Heart right ventricle (tissue), 16 donors: ENCODE measurements at regions not wholly inside any gene's neighbourhood (a gene's known extent, or its start where the extent isn't known, plus 50 kb on each side); places are given as distances from the start of the nearest gene placed in this dataset.
A peak's percentile ranks its signal among the peaks of the same experiment; 100 is the strongest.
"Not testable (repeated sequence)": the region's sequence is repeated elsewhere in the genome, so short reads cannot be mapped to it uniquely, and the experiment has no call there.

ENCODE experiments used
- ATAC-seq, 8 donors: fragments of 200-7000 bp; cut with Tn5 transposase; one replicate each; pipeline ENCODE4 v1.9.1; 2020; ENCODE audit warnings: mild to moderate bottlenecking in 8 of 8, moderate library complexity in 8 of 8, moderate number of reproducible peaks in 1 of 8
- DNase-seq, 2 donors: peaks; one replicate each; pipeline ENCODE4 v3.0.0-alpha.2; 2020
- H3K27ac ChIP-seq, 10 donors: fragments of 200-600 bp; sonication (generic) in 2 of 10; one replicate each; pipeline versions ENCODE4 v1.5.0 to v1.8.0; 2020 to 2022; ENCODE audit warnings: mild to moderate bottlenecking in 3 of 10
- H3K27me3 ChIP-seq, 7 donors: fragments of 200-600 bp; one replicate each; pipeline ENCODE4 v1.8.0; 2021 to 2022; ENCODE audit warnings: mild to moderate bottlenecking in 2 of 7
- H3K36me3 ChIP-seq, 9 donors: fragments of 200-600 bp; sonication (generic) in 1 of 9; one replicate each; pipeline versions ENCODE4 v1.5.0 to v1.8.0; 2020 to 2022; ENCODE audit warnings: mild to moderate bottlenecking in 2 of 9
- H3K4me1 ChIP-seq, 9 donors: fragments of 200-600 bp; sonication (generic) in 1 of 9; one replicate each; pipeline versions ENCODE4 v1.5.0 to v1.8.0; 2020 to 2022; ENCODE audit warnings: mild to moderate bottlenecking in 4 of 9
- H3K4me3 ChIP-seq, 10 donors: fragments of 200-600 bp; sonication (generic) in 2 of 10; one replicate each; pipeline versions ENCODE4 v1.5.0 to v1.8.0; 2020 to 2022; ENCODE audit warnings: mild to moderate bottlenecking in 7 of 10, moderate library complexity in 2 of 10
- H3K9me3 ChIP-seq, 11 donors: fragments of 200-600 bp in 10 of 11; sonication (generic) in 2 of 11; one replicate each; pipeline versions ENCODE4 v1.5.0 to v1.8.0; 2013 to 2022; ENCODE audit warnings: mild to moderate bottlenecking in 2 of 11, control low read depth in 1 of 11, moderate library complexity in 1 of 11
- CTCF ChIP-seq, 9 donors: fragments of 200-600 bp; sonication (generic) in 2 of 9; IDR thresholded peaks; one replicate each; pipeline versions ENCODE4 v1.5.0 to v1.8.0; 2021 to 2022; ENCODE audit warnings: antibody characterized with exemption in 9 of 9, mild to moderate bottlenecking in 5 of 9, moderate library complexity in 1 of 9
- WGBS, 2 donors: extraction: QIAGEN DNeasy Blood & Tissue Kit; methylation state at CpG; one replicate each; pipeline ENCODE4 v1.1.7; 2013; ENCODE audit warnings: inconsistent platforms in 1 of 2; 5-methylcytosine and 5-hydroxymethylcytosine counted together
- intact Hi-C, 10 donors: fragments of 100-400 bp; cut with DNase I; formaldehyde crosslinking; loops; one replicate each; pipeline versions ENCODE4 v1.11.1 to v1.14.2; 2022
- donor health status: Arrhythmogenic right ventricular cardiomyopathy.
- donor health status: ischemic (EF 13 %, LVEDD 7.1; RV severe dilation, severe dysfunction).
- donor health status: healthy with polysubstance abuse.
- donor health status: DM: no; HTN: yes; CAD: no.
- donor health status: DM: no; HTN: no; CAD: no.
- donor health status: ischemic (EF 25% LVEDD 6.9; RV normal size, moderate dysfunction).
- donor health status: ischemic (EF 25% LVEDD 5.7; RV mildly dilated, moderate dysfunction).
- donor health status: healthy.
- donor health status: DM: yes; HTN: yes; CAD: no.
- donor health status: Ischemic cardiomyopathy.
- donor health status: ischemic (EF 35%, LVEDD 5.7; RV mildly dilated, moderate dysfunction).
- donor health status: nonischemic (EF 11% LVEDD 7.7; RV severe dilation, severe dysfunction).
- donor health status: DM: yes; HTN: yes; CAD: no.
- donor health status: PGD.
- donor health status: ischemic (EF 29% LVEDD 5.4; RV normal size, mild dysfunction).
- donor health status: nonischemic (EF 23%, LVEDD 6.1; RV moderate dilation, normal function).

- Histone ChIP-seq H3K27ac (peak overlapping the region in 2 of 10 donors; percentile 17 to 44), H3K27me3 (no peaks in the 10 kb centered on the region), H3K4me1 (no peaks in the 10 kb centered on the region), H3K9me3 (no peaks in the 10 kb centered on the region), H3K36me3 (no peaks in the 10 kb centered on the region), H3K4me3 (no peak overlapping the region)
- DNase-seq (no peak), ATAC-seq (no peak)
- TF ChIP-seq CTCF (IDR thresholded peaks at IDR 0.05): no peak
- intact Hi-C loops: no loop called here
- 38 to 50% methylated on average over 4 of the region's 4 CpGs for WGBS, 2 donors
These were observed 1133.8 kb upstream of the SEL1L start for GRCh38 chr14:82667501-82667900.

GRCh38 chr14:82676403-82676802 is 1142.8 kb upstream of the SEL1L start:
- no peak for DNase-seq
- WGBS, 2 donors: 84 to 88% methylated on average over 2 of the region's 2 CpGs
- no peak for TF ChIP-seq CTCF (IDR thresholded peaks at IDR 0.05)
- intact Hi-C loops: no loop called here
- no peaks in the 10 kb centered on the region for H3K27me3 ChIP-seq
- ATAC-seq: no peak
- no peaks in the 10 kb centered on the region for H3K36me3 ChIP-seq
- H3K4me3 ChIP-seq: no peak overlapping the region
- no peaks in the 10 kb centered on the region for H3K4me1 ChIP-seq
- no peak overlapping the region for H3K27ac ChIP-seq
- H3K9me3 ChIP-seq: no peaks in the 10 kb centered on the region

GRCh38 chr14:82689948-82690347 is 1156.3 kb upstream of the SEL1L start:
- no peaks in the 10 kb centered on the region for H3K4me1 ChIP-seq
- no peak for DNase-seq
- TF ChIP-seq CTCF (IDR thresholded peaks at IDR 0.05): no peak
- ATAC-seq: no peak
- intact Hi-C loops: no loop called here
- no peak overlapping the region for H3K4me3 ChIP-seq
- H3K27me3 ChIP-seq: no peaks in the 10 kb centered on the region
- peaks cover 0 to 9% (median 0%) of the 10 kb centered on the region in 11 donors for H3K9me3 ChIP-seq
- H3K36me3 ChIP-seq: no peaks in the 10 kb centered on the region
- 59 to 67% methylated on average over 1 of the region's 1 CpG for WGBS, 2 donors
- H3K27ac ChIP-seq: no peak overlapping the region

- H3K4me3 ChIP-seq, H3K9me3 ChIP-seq, ATAC-seq, H3K27me3 ChIP-seq, H3K4me1 ChIP-seq, DNase-seq, H3K36me3 ChIP-seq, H3K27ac ChIP-seq, intact Hi-C loops: not testable (repeated sequence)
These were observed 1157.5 kb upstream of the SEL1L start for GRCh38 chr14:82691191-82691590.

- no peaks in the 10 kb centered on the region for H3K27me3 ChIP-seq
- intact Hi-C loops: no loop called here
- WGBS, 2 donors: 77% methylated on average over 4 of the region's 4 CpGs
- H3K9me3 ChIP-seq: peaks cover 0 to 6% (median 0%) of the 10 kb centered on the region in 11 donors
- ATAC-seq (no peak), DNase-seq (no peak)
- TF ChIP-seq CTCF (IDR thresholded peaks at IDR 0.05): no peak
- no peaks in the 10 kb centered on the region for H3K36me3 ChIP-seq
- H3K27ac ChIP-seq: no peak overlapping the region
- no peaks in the 10 kb centered on the region for H3K4me1 ChIP-seq
- no peak overlapping the region for H3K4me3 ChIP-seq
These were observed 1161.2 kb upstream of the SEL1L start for GRCh38 chr14:82694820-82695219.
